Activated T-helper 1 cell treated with anti-CD3 and anti-CD28 coated beads, Interleukin-2, amount 50 U/mL, for 16 hours (primary cell): ENCODE measurements at regions not wholly inside any gene's neighbourhood (a gene's known extent, or its start where the extent isn't known, plus 50 kb on each side); places are given as distances from the start of the nearest gene placed in this dataset.

ENCODE experiments used
- DNase-seq, 2 donors: peaks; one replicate each; pipeline ENCODE4 v3.0.0-alpha.2; 2020; ENCODE audit warnings: low read depth in 1 of 2, low spot score in 1 of 2

- DNase-seq: no peak
Measured at GRCh38 chr22:48895336-48895735, 932.3 kb downstream of the BRD1 start.

- DNase-seq: no peak
Measured at GRCh38 chr22:48894804-48895250, 932.8 kb downstream of the BRD1 start.

GRCh38 chr22:48894064-48894671 is 933.5 kb downstream of the BRD1 start:
- no peak for DNase-seq

GRCh38 chr22:48893288-48894063 is 934.2 kb downstream of the BRD1 start:
- DNase-seq: no peak

GRCh38 chr22:48892578-48893287 is 934.9 kb downstream of the BRD1 start:
- DNase-seq: no peak

- DNase-seq: no peak
Measured at GRCh38 chr22:48891688-48892577, 935.7 kb downstream of the BRD1 start.

GRCh38 chr22:48890693-48891554 is 936.7 kb downstream of the BRD1 start:
- no peak for DNase-seq

GRCh38 chr22:48889887-48890692 is 937.6 kb downstream of the BRD1 start:
- DNase-seq: no peak

GRCh38 chr22:48889209-48889830 is 938.4 kb downstream of the BRD1 start:
- no peak for DNase-seq

GRCh38 chr22:48888466-48889208 is 939.0 kb downstream of the BRD1 start:
- DNase-seq: no peak

GRCh38 chr22:48887394-48888332 is 940.0 kb downstream of the BRD1 start:
- DNase-seq: no peak

GRCh38 chr22:48886604-48887393 is 940.9 kb downstream of the BRD1 start:
- DNase-seq: no peak

GRCh38 chr22:48885919-48886305 is 941.8 kb downstream of the BRD1 start:
- DNase-seq: no peak

- DNase-seq: no peak
Measured at GRCh38 chr22:48885271-48885918, 942.3 kb downstream of the BRD1 start.

- no peak for DNase-seq
Measured at GRCh38 chr22:48884786-48885185, 942.9 kb downstream of the BRD1 start.

- no peak for DNase-seq
Measured at GRCh38 chr22:48884324-48884723, 943.3 kb downstream of the BRD1 start.
